Gastroesophageal sphincter (tissue), 4 donors: ENCODE measurements at regions not wholly inside any gene's neighbourhood (a gene's known extent, or its start where the extent isn't known, plus 50 kb on each side); places are given as distances from the start of the nearest gene placed in this dataset.

Source experiments
- ATAC-seq: fragments of 150-250 bp; one replicate; pipeline ENCODE4 v1.9.1; 2016; ENCODE audit warnings: mild to moderate bottlenecking, moderate library complexity
- H3K27ac ChIP-seq, 4 donors: fragments of 200-600 bp; sonication (generic) in 3 of 4; 1 replicate in 3 of 4; 2 replicates in 1 of 4; pipeline ENCODE4 v1.5.1; 2016 to 2019
- H3K27me3 ChIP-seq: fragments of 200-600 bp; sonication (generic); one replicate; pipeline ENCODE4 v1.5.1; 2019
- H3K36me3 ChIP-seq, 2 donors: fragments of 200-600 bp; sonication (generic); one replicate each; pipeline ENCODE4 v1.5.1; 2019; ENCODE audit warnings: control low read depth in 1 of 2
- H3K4me1 ChIP-seq, 3 donors: fragments of 200-600 bp; sonication (generic); 1 replicate in 2 of 3; 2 replicates in 1 of 3; pipeline ENCODE4 v1.5.1; 2016 to 2019; ENCODE audit warnings: control low read depth in 2 of 3
- H3K4me3 ChIP-seq, 2 donors: fragments of 200-600 bp; sonication (generic); one replicate each; pipeline ENCODE4 v1.5.1; 2019; ENCODE audit warnings: mild to moderate bottlenecking in 1 of 2, moderate library complexity in 1 of 2
- H3K9me3 ChIP-seq, 3 donors: fragments of 200-600 bp; sonication (generic); one replicate each; pipeline ENCODE4 v1.5.1; 2017 to 2019; ENCODE audit warnings: control low read depth in 2 of 3
- CTCF ChIP-seq, 4 experiments: fragments of 200-600 bp in 2 of 4; fragments of 450-650 bp in 2 of 4; sonication (generic) in 1 of 4; IDR thresholded peaks; one replicate each; pipeline ENCODE4 v1.5.1; 2017 to 2019; ENCODE audit warnings: antibody characterized with exemption in 4 of 4, mild to moderate bottlenecking in 2 of 4, moderate library complexity in 2 of 4
- EP300 ChIP-seq: sonication (generic); formaldehyde crosslinking; IDR thresholded peaks from one replicate; pipeline ENCODE4 v1.6.1; 2017; ENCODE audit warnings: antibody characterized with exemption, mild to moderate bottlenecking
- POLR2A ChIP-seq, 2 donors: fragments of 450-650 bp; IDR thresholded peaks; one replicate each; pipeline ENCODE4 v1.6.1; 2017; ENCODE audit warnings: antibody characterized with exemption in 2 of 2, mild to moderate bottlenecking in 2 of 2, moderate library complexity in 1 of 2
- POLR2AphosphoS5 ChIP-seq: sonication (generic); formaldehyde crosslinking; IDR thresholded peaks from one replicate; pipeline ENCODE4 v1.6.1; 2017; ENCODE audit warnings: antibody characterized with exemption
- WGBS, 2 donors: methylation state at CpG; one replicate each; pipeline ENCODE4 v1.1.5; 2018; ENCODE audit warnings: low coverage in 1 of 2; 5-methylcytosine and 5-hydroxymethylcytosine counted together

- Histone ChIP-seq H3K4me3 (no peak overlapping the region), H3K9me3 (no peaks in the 10 kb centered on the region), H3K27me3 (no peaks in the 10 kb centered on the region), H3K27ac (no peak overlapping the region), H3K36me3 (no peaks in the 10 kb centered on the region), H3K4me1 (no peaks in the 10 kb centered on the region)
- TF ChIP-seq EP300 (no peak), POLR2A (IDR thresholded peaks at IDR 0.05) (no peak), CTCF (IDR thresholded peaks at IDR 0.05) (no peak), POLR2AphosphoS5 (no peak)
- 40% methylated on average over 1 of the region's 6 CpGs; no CpG with 5 or more reads in 1 of the 2 donors for WGBS, 2 donors
- no peak for ATAC-seq
Observed at GRCh38 chr5:27742805-27743204, 704.4 kb upstream of the CDH9 start.

GRCh38 chr5:27734838-27735237 is 696.5 kb upstream of the CDH9 start:
- Histone ChIP-seq H3K27ac (no peak overlapping the region), H3K4me1 (no peaks in the 10 kb centered on the region), H3K36me3 (no peaks in the 10 kb centered on the region), H3K27me3 (no peaks in the 10 kb centered on the region), H3K4me3 (no peak overlapping the region), H3K9me3 (no peaks in the 10 kb centered on the region)
- 40 to 86% methylated on average over 1 of the region's 1 CpG for WGBS, 2 donors
- no peak for ATAC-seq
- TF ChIP-seq POLR2AphosphoS5 (no peak), EP300 (no peak), POLR2A (IDR thresholded peaks at IDR 0.05) (no peak), CTCF (IDR thresholded peaks at IDR 0.05) (no peak)

- Histone ChIP-seq H3K4me1 (no peaks in the 10 kb centered on the region), H3K4me3 (no peak overlapping the region), H3K27me3 (no peaks in the 10 kb centered on the region), H3K27ac (no peak overlapping the region), H3K9me3 (no peaks in the 10 kb centered on the region), H3K36me3 (no peaks in the 10 kb centered on the region)
- no peak for ATAC-seq
- TF ChIP-seq CTCF (IDR thresholded peaks at IDR 0.05) = no peak
Observed at GRCh38 chr5:27733237-27733636, 694.9 kb upstream of the CDH9 start.

- Histone ChIP-seq H3K36me3 (no peaks in the 10 kb centered on the region), H3K9me3 (no peaks in the 10 kb centered on the region), H3K4me3 (no peak overlapping the region), H3K27ac (no peak overlapping the region), H3K27me3 (no peaks in the 10 kb centered on the region), H3K4me1 (no peaks in the 10 kb centered on the region)
- ATAC-seq = no peak
- no peak for TF ChIP-seq POLR2A (IDR thresholded peaks at IDR 0.05)
- TF ChIP-seq CTCF (IDR thresholded peaks at IDR 0.05) = no peak
- TF ChIP-seq POLR2AphosphoS5 = no peak
- TF ChIP-seq EP300 = no peak
Observed at GRCh38 chr5:27727254-27727653, 688.9 kb upstream of the CDH9 start.

- H3K36me3 ChIP-seq = no peaks in the 10 kb centered on the region
- no peak for TF ChIP-seq POLR2AphosphoS5
- no peak for TF ChIP-seq POLR2A (IDR thresholded peaks at IDR 0.05)
- TF ChIP-seq CTCF (IDR thresholded peaks at IDR 0.05) = no peak
- TF ChIP-seq EP300 = no peak
- no peak overlapping the region for H3K4me3 ChIP-seq
- no peaks in the 10 kb centered on the region for H3K27me3 ChIP-seq
- H3K9me3 ChIP-seq = no peaks in the 10 kb centered on the region
- H3K4me1 ChIP-seq = no peaks in the 10 kb centered on the region
- no peak overlapping the region for H3K27ac ChIP-seq
- ATAC-seq = no peak
Observed at GRCh38 chr5:27722337-27722736, 684.0 kb upstream of the CDH9 start.
